ENCODE measurements at regions not wholly inside any gene's neighbourhood (a gene's known extent, or its start where the extent isn't known, plus 50 kb on each side); places are given as distances from the start of the nearest gene placed in this dataset.

- Histone ChIP-seq H3K36me3 (ENCODE audit: low read depth, low read length) (no peaks in the 10 kb centered on the region), H3K27me3 (ENCODE audit: low read length) (peaks cover 93% of the 10 kb centered on the region), H3K9ac (ENCODE audit: low read length) (no peak overlapping the region), H3K4me2 (ENCODE audit: low read length) (no peak overlapping the region), H3K79me2 (ENCODE audit: low read length) (no peaks in the 10 kb centered on the region), H3K9me2 (replicated peaks; ENCODE audit: low read length) (no peaks in the 10 kb centered on the region), H3K4me1 (ENCODE audit: insufficient read depth, low read length) (no peaks in the 10 kb centered on the region), H3K27ac (ENCODE audit: low read length) (no peak overlapping the region), H4K20me1 (ENCODE audit: low read length) (no peaks in the 10 kb centered on the region), H3K9me3 (ENCODE audit: low read length) (no peaks in the 10 kb centered on the region), H3K4me3 (ENCODE audit: low read length) (no peak overlapping the region), H3F3A (ENCODE audit: low read length, unreplicated experiment) (no peaks in the 10 kb centered on the region), H2AFZ (ENCODE audit: low read length) (no peak overlapping the region)
- ChIA-PET POLR2A (ENCODE audit: unreplicated experiment) (no interaction called here), CTCF (interaction anchor here (0.6 kb wide), 1 partner anchor 198 kb away, joined by 3 read pairs; no protein-coding TSS in a partner anchor)
- DNase-seq (peak; percentile 42), ATAC-seq (no peak)
- intact Hi-C loops (cut with micrococcal nuclease), result no loop called here
- BruUV-seq (replicated peaks), result no TSS peak
- TF ChIP-seq EZH2phosphoT487 (IDR thresholded peaks at IDR 0.05; ENCODE audit: borderline replicate concordance, low read length) (no peak), CTCF (conservative IDR thresholded peaks at IDR 0.05; ENCODE audit: low read depth, low read length) (peak; percentile 86), EZH2 (IDR thresholded peaks at IDR 0.05; ENCODE audit: low read length, unreplicated experiment) (no peak)
Observed at GRCh38 chr17:77741109-77741508, 217.4 kb upstream of the TNRC6C start.

- H3K36me3 ChIP-seq (ENCODE audit: low read depth, low read length), result no peaks in the 10 kb centered on the region
- TF ChIP-seq EZH2 (IDR thresholded peaks at IDR 0.05; ENCODE audit: low read length, unreplicated experiment) (no peak), CTCF (conservative IDR thresholded peaks at IDR 0.05; ENCODE audit: low read depth, low read length) (no peak), EZH2phosphoT487 (IDR thresholded peaks at IDR 0.05; ENCODE audit: borderline replicate concordance, low read length) (no peak)
- ChIA-PET CTCF (no interaction called here), POLR2A (ENCODE audit: unreplicated experiment) (no interaction called here)
- no peaks in the 10 kb centered on the region for H4K20me1 ChIP-seq (ENCODE audit: low read length)
- H3K9ac ChIP-seq (ENCODE audit: low read length), result no peak overlapping the region
- ATAC-seq, result no peak
- no peak overlapping the region for H3K4me3 ChIP-seq (ENCODE audit: low read length)
- H3K4me1 ChIP-seq (ENCODE audit: insufficient read depth, low read length), result no peaks in the 10 kb centered on the region
- no peak overlapping the region for H3K4me2 ChIP-seq (ENCODE audit: low read length)
- no peak overlapping the region for H2AFZ ChIP-seq (ENCODE audit: low read length)
- no peaks in the 10 kb centered on the region for H3K9me3 ChIP-seq (ENCODE audit: low read length)
- no peaks in the 10 kb centered on the region for H3K9me2 ChIP-seq (replicated peaks; ENCODE audit: low read length)
- H3K79me2 ChIP-seq (ENCODE audit: low read length), result no peaks in the 10 kb centered on the region
- no TSS peak for BruUV-seq (replicated peaks)
- no peak for DNase-seq
- H3K27me3 ChIP-seq (ENCODE audit: low read length), result peaks cover 94% of the 10 kb centered on the region
- H3K27ac ChIP-seq (ENCODE audit: low read length), result no peak overlapping the region
- intact Hi-C loops (cut with micrococcal nuclease), result no loop called here
- no peaks in the 10 kb centered on the region for H3F3A ChIP-seq (ENCODE audit: low read length, unreplicated experiment)
Observed at GRCh38 chr17:77742579-77742978, 215.9 kb upstream of the TNRC6C start.

- no peaks in the 10 kb centered on the region for H3K4me1 ChIP-seq (ENCODE audit: insufficient read depth, low read length)
- BruUV-seq (replicated peaks), result no TSS peak
- TF ChIP-seq CTCF (conservative IDR thresholded peaks at IDR 0.05; ENCODE audit: low read depth, low read length) (no peak), EZH2phosphoT487 (IDR thresholded peaks at IDR 0.05; ENCODE audit: borderline replicate concordance, low read length) (no peak), EZH2 (IDR thresholded peaks at IDR 0.05; ENCODE audit: low read length, unreplicated experiment) (no peak)
- ChIA-PET POLR2A (ENCODE audit: unreplicated experiment) (interaction anchor here (0.6 kb wide), 1 partner anchor 225 kb away, joined by 4 read pairs; no protein-coding TSS in a partner anchor), CTCF (no interaction called here)
- no peaks in the 10 kb centered on the region for H3K79me2 ChIP-seq (ENCODE audit: low read length)
- H3K4me3 ChIP-seq (ENCODE audit: low read length), result no peak overlapping the region
- no peak overlapping the region for H2AFZ ChIP-seq (ENCODE audit: low read length)
- no peaks in the 10 kb centered on the region for H3K9me3 ChIP-seq (ENCODE audit: low read length)
- no peak overlapping the region for H3K27ac ChIP-seq (ENCODE audit: low read length)
- intact Hi-C loops (cut with micrococcal nuclease), result no loop called here
- H3K9me2 ChIP-seq (replicated peaks; ENCODE audit: low read length), result no peaks in the 10 kb centered on the region
- ATAC-seq (no peak), DNase-seq (no peak)
- no peaks in the 10 kb centered on the region for H4K20me1 ChIP-seq (ENCODE audit: low read length)
- H3K27me3 ChIP-seq (ENCODE audit: low read length), result peaks cover 94% of the 10 kb centered on the region
- H3K9ac ChIP-seq (ENCODE audit: low read length), result no peak overlapping the region
- H3F3A ChIP-seq (ENCODE audit: low read length, unreplicated experiment), result no peaks in the 10 kb centered on the region
- H3K36me3 ChIP-seq (ENCODE audit: low read depth, low read length), result no peaks in the 10 kb centered on the region
- no peak overlapping the region for H3K4me2 ChIP-seq (ENCODE audit: low read length)
Observed at GRCh38 chr17:77744066-77744988, 214.2 kb upstream of the TNRC6C start.

Measured in PC-3 (cell line).